A549 (cell line): ENCODE measurements at regions not wholly inside any gene's neighbourhood (a gene's known extent, or its start where the extent isn't known, plus 50 kb on each side); places are given as distances from the start of the nearest gene placed in this dataset.

Source experiments
- ATAC-seq, 2 experiments: fragments of 200-7000 bp in 1 of 2; fragments of >200 bp in 1 of 2; cut with Nextera tagmentation in 1 of 2; cut with Tn5 transposase in 1 of 2; 3 replicates each; pipeline versions ENCODE4 v1.8.0 to v1.9.1; 2018 to 2020; ENCODE audit warnings: mild to moderate bottlenecking in 1 of 2, moderate library complexity in 1 of 2
- CTCF ChIA-PET: fragments of 300-600 bp; sonication (Branson Sonifier 250); formaldehyde crosslinking; extraction: SDS; loops from one replicate; lab custom pipeline; 2021; ENCODE audit warnings: antibody characterized with exemption, inconsistent platforms; lab: Yijun Ruan, JAX
- POLR2A ChIA-PET: fragments of 350-600 bp; formaldehyde crosslinking; extraction: SDS; loops from one replicate; lab custom pipeline; 2021; ENCODE audit warnings: antibody characterized with exemption, inconsistent platforms; lab: Yijun Ruan, JAX
- DNase-seq, 2 experiments: peaks; one replicate each; pipeline versions ENCODE4 v3.0.0 to v3.0.0-alpha.2; 2011 to 2016; ENCODE audit warnings: low read depth in 1 of 2, low spot score in 1 of 2
- FAIRE-seq: peaks from 2 replicates; lab custom pipeline; 2011; peaks lifted over from hg19 to GRCh38; lab: Jason Lieb, UNC
- H3K27ac ChIP-seq, 2 experiments: fragments of >200 bp; sonication (Bioruptor Twin); formaldehyde crosslinking; 3 replicates each; pipeline ENCODE4 v1.5.1; 2016 to 2017
- H3K4me1 ChIP-seq: fragments of >200 bp; sonication (Bioruptor Twin); formaldehyde crosslinking; 3 replicates; pipeline ENCODE4 v1.6.1; 2016
- H3K4me2 ChIP-seq: fragments of >200 bp; sonication (Bioruptor Twin); formaldehyde crosslinking; 3 replicates; pipeline ENCODE4 v1.6.1; 2016
- H3K4me3 ChIP-seq: fragments of >200 bp; sonication (Bioruptor Twin); formaldehyde crosslinking; 3 replicates; pipeline ENCODE4 v1.5.1; 2016
- H3K9me3 ChIP-seq: fragments of >200 bp; sonication (Bioruptor Twin); formaldehyde crosslinking; 3 replicates; pipeline ENCODE4 v1.6.1; 2016
- ATOH8 ChIP-seq: fragments of 250-450 bp; sonication (Bioruptor Pico); IDR thresholded peaks from 2 replicates; pipeline ENCODE4 v1.5.0; 2020; ENCODE audit warnings: low read depth, mild to moderate bottlenecking, moderate library complexity
- CBX8 ChIP-seq: fragments of 200-600 bp; sonication (generic); IDR thresholded peaks from 2 replicates; pipeline ENCODE4 v1.6.1; 2016
- CHD4 ChIP-seq: fragments of 200-600 bp; sonication (generic); IDR thresholded peaks from 2 replicates; pipeline ENCODE4 v1.6.1; 2016; ENCODE audit warnings: antibody characterized with exemption, mild to moderate bottlenecking, borderline replicate concordance
- CTCF ChIP-seq: fragments of >200 bp; sonication (Bioruptor Twin); formaldehyde crosslinking; IDR thresholded peaks from 3 replicates; pipeline ENCODE4 v1.5.1; 2016
- E2F6 ChIP-seq: IDR thresholded peaks from 2 replicates; pipeline ENCODE4 v1.6.1; 2012; ENCODE audit warnings: low read depth, borderline replicate concordance
- ELK1 ChIP-seq: fragments of 150-350 bp; IDR thresholded peaks from 2 replicates; pipeline ENCODE4 v1.6.1; 2014; ENCODE audit warnings: low read depth, mild to moderate bottlenecking, low read length
- FOXS1 ChIP-seq: fragments of 250-450 bp; sonication (Bioruptor Pico); IDR thresholded peaks from 2 replicates; pipeline ENCODE4 v1.5.0; 2020; ENCODE audit warnings: mild to moderate bottlenecking, moderate library complexity
- GATA3 ChIP-seq: IDR thresholded peaks from 2 replicates; pipeline ENCODE4 v1.6.1; 2012; ENCODE audit warnings: borderline replicate concordance
- HMGXB4 ChIP-seq: fragments of 250-450 bp; sonication (Bioruptor Pico); IDR thresholded peaks from 2 replicates; pipeline ENCODE4 v1.5.0; 2021; ENCODE audit warnings: mild to moderate bottlenecking, moderate library complexity, borderline replicate concordance
- HOXB5 ChIP-seq: fragments of 250-450 bp; sonication (Bioruptor Pico); IDR thresholded peaks from 2 replicates; pipeline ENCODE4 v1.5.0; 2020; ENCODE audit warnings: mild to moderate bottlenecking, moderate library complexity
- JUN ChIP-seq, 2 experiments: fragments of >200 bp; sonication (Bioruptor Twin); formaldehyde crosslinking; IDR thresholded peaks; 2 replicates in 1 of 2; 3 replicates in 1 of 2; pipeline ENCODE4 v1.6.1; 2016 to 2017
- MYC ChIP-seq: IDR thresholded peaks from 2 replicates; pipeline ENCODE4 v1.6.1; 2012; ENCODE audit warnings: mild to moderate bottlenecking, inconsistent platforms, low read length, improper control_type of control experiment, borderline replicate concordance
- NFE2L2 ChIP-seq: fragments of 150-350 bp; conservative IDR thresholded peaks from 2 replicates; pipeline ENCODE4 v1.6.1; 2014; ENCODE audit warnings: low read length
- NPAS2 ChIP-seq: fragments of 250-450 bp; sonication (Bioruptor Pico); IDR thresholded peaks from 2 replicates; pipeline ENCODE4 v1.8.0; 2022; ENCODE audit warnings: mild to moderate bottlenecking, moderate library complexity, borderline replicate concordance
- PBX3 ChIP-seq: IDR thresholded peaks from 2 replicates; pipeline ENCODE4 v1.6.1; 2012
- PHF8 ChIP-seq: fragments of 200-600 bp; sonication (generic); IDR thresholded peaks from 2 replicates; pipeline ENCODE4 v1.6.1; 2016; ENCODE audit warnings: low read depth, mild to moderate bottlenecking, antibody characterized with exemption, moderate library complexity, borderline replicate concordance
- RAD21 ChIP-seq, 2 experiments: fragments of >200 bp in 1 of 2; sonication (Bioruptor Twin) in 1 of 2; formaldehyde crosslinking in 1 of 2; IDR thresholded peaks in 1 of 2; conservative IDR thresholded peaks in 1 of 2; 2 replicates in 1 of 2; 3 replicates in 1 of 2; pipeline ENCODE4 v1.6.1; 2012 to 2018; ENCODE audit warnings: inconsistent platforms in 1 of 2
- REST ChIP-seq: fragments of 200-600 bp; sonication (generic); IDR thresholded peaks from 2 replicates; pipeline ENCODE4 v1.6.1; 2016; ENCODE audit warnings: antibody characterized with exemption, mild to moderate bottlenecking, moderate library complexity
- RFX5 ChIP-seq: fragments of 450-650 bp; IDR thresholded peaks from 2 replicates; pipeline ENCODE4 v1.7.1; 2014; ENCODE audit warnings: antibody characterized with exemption, mild to moderate bottlenecking, moderate library complexity
- SMC3 ChIP-seq: fragments of >200 bp; sonication (Bioruptor Twin); formaldehyde crosslinking; IDR thresholded peaks from 3 replicates; pipeline ENCODE4 v1.6.1; 2018; ENCODE audit warnings: inconsistent platforms
- ZC3H11A ChIP-seq: fragments of 450-650 bp; IDR thresholded peaks from 2 replicates; pipeline ENCODE4 v1.6.1; 2014; ENCODE audit warnings: antibody characterized with exemption, mild to moderate bottlenecking
- ZFP36 ChIP-seq: fragments of 450-650 bp; IDR thresholded peaks from 2 replicates; pipeline ENCODE4 v1.6.1; 2014; ENCODE audit warnings: borderline replicate concordance; ENCODE audit not compliant: partially characterized antibody
- ZSCAN20 ChIP-seq: fragments of 250-450 bp; sonication (Bioruptor Pico); IDR thresholded peaks from 2 replicates; pipeline ENCODE4 v1.8.0; 2022; ENCODE audit warnings: mild to moderate bottlenecking, moderate library complexity
- WGBS: methylation state at CpG from one replicate; pipeline ENCODE4 v1.1.6; 2017; ENCODE audit errors: missing lambda C conversion rate; 5-methylcytosine and 5-hydroxymethylcytosine counted together

- CTCF ChIA-PET = no interaction called here
- WGBS = 88% methylated on average over 5 of the region's 5 CpGs
These were observed 367.9 kb upstream of the TNP1 start for GRCh38 chr2:217227794-217228193.

GRCh38 chr2:217225596-217225995, 365.7 kb upstream of the TNP1 start:
- ChIA-PET CTCF (no interaction called here), POLR2A (no interaction called here)
- no peak overlapping the region for H3K4me3 ChIP-seq
- H3K4me2 ChIP-seq = no peak overlapping the region
- no peak overlapping the region for H3K27ac ChIP-seq
- no peak for FAIRE-seq
- DNase-seq = no peak
- 80% methylated on average over 1 of the region's 1 CpG for WGBS
- ATAC-seq = no peak
- peaks cover 6% of the 10 kb centered on the region; the same call in 1 of the 3 replicates for H3K4me1 ChIP-seq
- no peaks in the 10 kb centered on the region for H3K9me3 ChIP-seq
- TF ChIP-seq ZSCAN20 (CRISPR knock-in tag) (no peak), NFE2L2 (no peak), JUN (IDR thresholded peaks at IDR 0.05) (no peak), REST (no peak), GATA3 (no peak), FOXS1 (CRISPR knock-in tag) (no peak), SMC3 (no peak), MYC (no peak), RAD21 (conservative IDR thresholded peaks at IDR 0.05 in 1 of 2, IDR thresholded peaks at IDR 0.05 in 1 of 2) (no peak), CTCF (no peak), CHD4 (no peak)

More at GRCh38 chr2:217227794-217228193, 367.9 kb upstream of the TNP1 start:
- Histone ChIP-seq H3K4me3 (no peak overlapping the region), H3K9me3 (no peaks in the 10 kb centered on the region), H3K4me2 (no peak overlapping the region), H3K27ac (no peak overlapping the region), H3K4me1 (peaks cover 15% of the 10 kb centered on the region; the same call in 1 of the 3 replicates)
- FAIRE-seq (no peak), DNase-seq (no peak), ATAC-seq (no peak)
- POLR2A ChIA-PET = no interaction called here
- TF ChIP-seq ATOH8 (CRISPR knock-in tag) (no peak), NPAS2 (CRISPR knock-in tag) (no peak), ZFP36 (no peak), E2F6 (no peak), PBX3 (no peak), ELK1 (no peak), HMGXB4 (CRISPR knock-in tag) (no peak), ZC3H11A (no peak), RFX5 (no peak), PHF8 (no peak), HOXB5 (CRISPR knock-in tag) (no peak), CBX8 (no peak)
